Loucy (cell line): ENCODE measurements at regions not wholly inside any gene's neighbourhood (a gene's known extent, or its start where the extent isn't known, plus 50 kb on each side); places are given as distances from the start of the nearest gene placed in this dataset.

ENCODE experiments used
- CTCF ChIP-seq: fragments of 200-600 bp; sonication (generic); conservative IDR thresholded peaks from 2 replicates; pipeline ENCODE4 v1.5.1; 2014; ENCODE audit warnings: mild to moderate bottlenecking, antibody characterized with exemption, low read length
- EZH2phosphoT487 ChIP-seq: fragments of 200-600 bp; IDR thresholded peaks from 2 replicates; pipeline ENCODE4 v1.6.1; 2018; ENCODE audit warnings: antibody characterized with exemption, mild to moderate bottlenecking, moderate library complexity, borderline replicate concordance

GRCh38 chrX:94414746-94415145, 740.7 kb downstream of the FAM133A start:
- TF ChIP-seq CTCF: no peak
- no peak for TF ChIP-seq EZH2phosphoT487
